Ovary (tissue), 7 donors: ENCODE measurements at regions not wholly inside any gene's neighbourhood (a gene's known extent, or its start where the extent isn't known, plus 50 kb on each side); places are given as distances from the start of the nearest gene placed in this dataset.

ENCODE experiments used
- DNase-seq, 5 donors: peaks; one replicate each; pipeline ENCODE4 v3.0.0-alpha.2; 2019 to 2020
- H3K27ac ChIP-seq, 2 donors: fragments of 200-600 bp; one replicate each; pipeline versions ENCODE4 v1.5.1 to v1.8.0; 2019 to 2022
- H3K27me3 ChIP-seq: fragments of 200-600 bp; one replicate; pipeline ENCODE4 v1.8.0; 2022
- H3K36me3 ChIP-seq: fragments of 200-600 bp; sonication (generic); one replicate; pipeline ENCODE4 v1.5.1; 2019
- H3K4me1 ChIP-seq: one replicate; pipeline ENCODE4 v1.8.1; 2013; ENCODE audit warnings: mild to moderate bottlenecking, moderate library complexity; ENCODE audit not compliant: insufficient read depth
- H3K4me3 ChIP-seq: fragments of 200-600 bp; sonication (generic); one replicate; pipeline ENCODE4 v1.5.1; 2017
- H3K9me3 ChIP-seq, 2 donors: fragments of 200-600 bp in 1 of 2; sonication (generic) in 1 of 2; one replicate each; pipeline versions ENCODE4 v1.5.1 to v1.8.1; 2013 to 2019; ENCODE audit warnings: mild to moderate bottlenecking in 1 of 2, moderate library complexity in 1 of 2
- EP300 ChIP-seq: sonication (generic); formaldehyde crosslinking; IDR thresholded peaks from one replicate; pipeline ENCODE4 v1.6.1; 2017; ENCODE audit warnings: antibody characterized with exemption
- POLR2A ChIP-seq: fragments of 450-650 bp; IDR thresholded peaks from one replicate; pipeline ENCODE4 v1.6.1; 2017; ENCODE audit warnings: antibody characterized with exemption, mild to moderate bottlenecking, moderate library complexity
- WGBS, 3 donors: extraction: QIAGEN DNeasy Blood & Tissue Kit in 1 of 3; methylation state at CpG; one replicate each; pipeline versions ENCODE4 v1.1.5 to v1.1.7; 2013 to 2017; 5-methylcytosine and 5-hydroxymethylcytosine counted together
- intact Hi-C, 4 donors: fragments of 100-400 bp; cut with DNase I; formaldehyde crosslinking; loops; one replicate each; pipeline versions ENCODE4 v1.11.0 to v1.15.1; 2022 to 2023
- TF ChIP-seq, protein P1 (sequence below), 3 donors: fragments of 450-650 bp in 2 of 3; fragments of 200-600 bp in 1 of 3; IDR thresholded peaks; one replicate each; pipeline versions ENCODE4 v1.5.1 to v1.8.0; 2016 to 2022; ENCODE audit warnings: antibody characterized with exemption in 3 of 3, mild to moderate bottlenecking in 1 of 3
- donor health status: DM: no; HTN: no; CAD: no; lungs with moderate emphysema.
- donor health status: DM: no; HTN: no; CAD: no.
- donor health status: Bipolar disorder and iron deficiency.
- donor health status: DM: no; HTN: no; CAD: no.
- donor health status: DM: yes; HTN: yes; CAD: no.

DNA sequence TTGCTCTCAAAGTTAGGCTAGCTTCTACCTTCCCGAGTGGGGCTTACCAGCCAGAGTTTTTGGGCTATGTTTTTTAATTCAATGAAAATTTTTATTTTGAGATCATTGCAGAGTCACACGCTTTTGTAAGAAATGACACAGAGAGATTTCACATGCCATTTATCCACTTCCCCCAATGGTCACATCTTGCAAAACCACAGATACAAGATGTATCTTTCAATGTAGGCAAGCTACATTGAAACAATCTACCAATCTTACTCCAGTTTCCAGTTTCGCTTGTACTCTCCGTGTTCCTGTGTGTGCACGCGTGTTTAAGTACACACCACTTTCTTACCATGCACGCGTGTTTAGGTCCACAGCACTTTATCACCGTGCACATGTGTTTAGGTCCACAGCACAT lies 89.4 kb upstream of the LEP start:
- H3K4me3 ChIP-seq: no peak overlapping the region
- H3K9me3 ChIP-seq: no peaks in the 10 kb centered on the region
- H3K36me3 ChIP-seq: no peaks in the 10 kb centered on the region
- TF ChIP-seq EP300 (no peak), POLR2A (no peak)
- TF ChIP-seq, protein P1, sequence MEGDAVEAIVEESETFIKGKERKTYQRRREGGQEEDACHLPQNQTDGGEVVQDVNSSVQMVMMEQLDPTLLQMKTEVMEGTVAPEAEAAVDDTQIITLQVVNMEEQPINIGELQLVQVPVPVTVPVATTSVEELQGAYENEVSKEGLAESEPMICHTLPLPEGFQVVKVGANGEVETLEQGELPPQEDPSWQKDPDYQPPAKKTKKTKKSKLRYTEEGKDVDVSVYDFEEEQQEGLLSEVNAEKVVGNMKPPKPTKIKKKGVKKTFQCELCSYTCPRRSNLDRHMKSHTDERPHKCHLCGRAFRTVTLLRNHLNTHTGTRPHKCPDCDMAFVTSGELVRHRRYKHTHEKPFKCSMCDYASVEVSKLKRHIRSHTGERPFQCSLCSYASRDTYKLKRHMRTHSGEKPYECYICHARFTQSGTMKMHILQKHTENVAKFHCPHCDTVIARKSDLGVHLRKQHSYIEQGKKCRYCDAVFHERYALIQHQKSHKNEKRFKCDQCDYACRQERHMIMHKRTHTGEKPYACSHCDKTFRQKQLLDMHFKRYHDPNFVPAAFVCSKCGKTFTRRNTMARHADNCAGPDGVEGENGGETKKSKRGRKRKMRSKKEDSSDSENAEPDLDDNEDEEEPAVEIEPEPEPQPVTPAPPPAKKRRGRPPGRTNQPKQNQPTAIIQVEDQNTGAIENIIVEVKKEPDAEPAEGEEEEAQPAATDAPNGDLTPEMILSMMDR (IDR thresholded peaks at IDR 0.05): no peak
- intact Hi-C loops: no loop called here
- DNase-seq: no peak
- no peaks in the 10 kb centered on the region for H3K4me1 ChIP-seq
- H3K27ac ChIP-seq: no peak overlapping the region
- WGBS, 3 donors: 89 to 96% (median 94%) methylated on average over 9 of the region's 9 CpGs
- no peaks in the 10 kb centered on the region for H3K27me3 ChIP-seq

DNA sequence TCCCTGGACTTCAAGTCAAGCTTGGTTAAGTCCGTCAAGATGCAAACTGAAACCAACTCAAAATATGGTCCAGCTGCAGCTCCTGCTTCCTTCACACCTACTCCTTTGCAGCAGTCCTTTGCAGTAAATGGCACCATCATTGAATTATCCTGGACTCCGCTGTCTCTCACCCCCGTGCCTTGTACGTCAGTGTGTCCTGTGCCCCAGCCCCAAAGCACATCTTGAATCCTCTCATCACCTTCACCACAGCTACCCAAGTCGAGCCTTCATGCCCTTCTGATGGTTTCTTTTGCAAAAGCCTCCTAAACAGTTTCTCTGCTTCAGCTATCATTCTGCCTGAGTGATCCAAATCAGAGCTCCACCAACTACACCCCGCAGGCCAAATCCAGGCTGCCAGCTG lies 88.4 kb upstream of the LEP start:
- DNase-seq: no peak
- Histone ChIP-seq H3K9me3 (no peaks in the 10 kb centered on the region), H3K27me3 (no peaks in the 10 kb centered on the region), H3K4me3 (no peak overlapping the region), H3K27ac (no peak overlapping the region), H3K4me1 (no peaks in the 10 kb centered on the region), H3K36me3 (no peaks in the 10 kb centered on the region)
- WGBS, 3 donors: 79 to 83% (median 81%) methylated on average over 6 of the region's 6 CpGs
- intact Hi-C loops: no loop called here
- TF ChIP-seq EP300: no peak

DNA sequence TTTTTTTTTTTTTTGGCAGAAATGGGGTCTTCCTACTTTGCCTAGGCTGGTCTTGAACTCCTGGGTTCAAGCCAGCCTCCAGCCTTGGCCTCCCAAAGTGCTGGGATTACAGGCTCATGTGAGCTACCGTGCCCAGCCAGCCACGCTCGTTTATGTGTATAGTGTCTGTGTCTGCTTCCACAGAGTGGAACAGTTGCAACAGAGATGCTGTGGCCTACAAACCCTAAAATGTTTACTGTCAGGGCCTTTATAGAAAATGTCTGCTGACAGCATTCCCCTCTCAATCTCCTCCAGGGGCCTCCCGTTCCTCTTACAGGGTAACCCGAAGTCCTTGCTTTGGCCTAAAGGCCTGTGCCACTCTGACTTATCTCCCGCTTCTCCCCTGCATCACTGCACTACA lies 87.6 kb upstream of the LEP start:
- 87 to 92% (median 91%) methylated on average over 6 of the region's 6 CpGs for WGBS, 3 donors
- Histone ChIP-seq H3K36me3 (no peaks in the 10 kb centered on the region), H3K4me1 (no peaks in the 10 kb centered on the region), H3K4me3 (no peak overlapping the region), H3K27ac (no peak overlapping the region), H3K9me3 (no peaks in the 10 kb centered on the region), H3K27me3 (no peaks in the 10 kb centered on the region)
- no peak for DNase-seq
- intact Hi-C loops: no loop called here
- TF ChIP-seq POLR2A (no peak), EP300 (no peak)
- TF ChIP-seq, protein P1 (IDR thresholded peaks at IDR 0.05): no peak

DNA sequence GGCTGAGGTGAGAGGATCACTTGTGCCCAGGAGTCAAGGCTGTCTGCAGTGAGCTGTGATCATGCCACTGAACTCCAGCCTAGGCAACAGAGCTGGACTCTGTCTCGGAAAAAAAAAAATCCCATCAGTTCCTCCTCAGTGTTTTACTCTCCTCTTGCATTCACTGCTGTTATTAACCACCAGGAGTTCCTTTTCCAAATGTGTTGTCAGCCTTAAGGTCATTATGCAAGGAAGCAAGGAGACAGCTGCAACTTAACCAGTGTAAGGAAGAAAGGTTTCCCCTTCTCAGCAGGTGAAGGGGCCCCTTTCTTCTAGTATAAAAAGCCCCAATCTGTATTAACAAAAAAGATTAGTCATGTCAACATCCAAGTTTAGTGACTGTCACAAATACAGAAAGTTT lies 86.6 kb upstream of the LEP start:
- Histone ChIP-seq H3K9me3 (no peaks in the 10 kb centered on the region), H3K27me3 (no peaks in the 10 kb centered on the region), H3K4me3 (no peak overlapping the region), H3K36me3 (no peaks in the 10 kb centered on the region), H3K27ac (no peak overlapping the region), H3K4me1 (no peaks in the 10 kb centered on the region)
- WGBS, 3 donors: 50 to 71% (median 52%) methylated on average over 1 of the region's 1 CpG
- TF ChIP-seq EP300 (no peak), POLR2A (no peak)
- TF ChIP-seq, protein P1 (IDR thresholded peaks at IDR 0.05): no peak
- intact Hi-C loops: no loop called here
- DNase-seq: no peak

DNA sequence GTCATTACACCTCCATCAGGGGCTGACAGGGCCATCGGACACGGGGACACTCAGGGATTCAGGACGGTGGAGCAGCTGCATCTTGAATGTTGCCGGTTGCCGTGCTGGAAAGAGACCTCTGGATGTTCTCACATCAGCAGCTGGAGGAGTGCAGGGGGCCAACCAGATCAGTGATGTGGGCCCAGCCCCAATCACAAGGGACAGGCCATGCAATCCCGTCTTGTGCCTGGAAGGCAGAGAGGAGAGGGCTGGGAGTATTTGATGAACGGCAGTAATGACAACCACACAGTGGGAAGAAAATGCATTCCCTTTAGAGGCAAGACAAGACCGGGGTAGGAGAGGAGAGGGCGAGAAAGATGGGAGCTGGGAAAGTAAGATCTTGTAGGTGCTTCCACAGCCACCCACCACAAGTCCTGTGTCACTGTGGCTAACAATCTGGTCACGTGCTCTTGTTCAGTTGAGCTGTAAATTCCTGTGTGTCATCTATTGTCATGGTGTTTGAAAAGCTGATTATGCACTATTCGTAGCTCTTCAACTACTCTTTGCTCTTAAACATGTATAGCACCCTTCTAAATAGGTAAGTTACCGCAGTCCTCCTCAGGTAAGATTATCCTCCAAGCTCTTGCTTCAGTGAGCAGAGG lies 85.9 kb upstream of the LEP start:
- Histone ChIP-seq H3K4me1 (no peaks in the 10 kb centered on the region), H3K9me3 (no peaks in the 10 kb centered on the region), H3K36me3 (no peaks in the 10 kb centered on the region), H3K27me3 (no peaks in the 10 kb centered on the region), H3K27ac (no peak overlapping the region), H3K4me3 (no peak overlapping the region)
- WGBS, 3 donors: 61 to 72% (median 64%) methylated on average over 12 of the region's 12 CpGs
- no peak for DNase-seq
- intact Hi-C loops: no loop called here
- TF ChIP-seq EP300 (no peak), POLR2A (no peak)
- TF ChIP-seq, protein P1 (IDR thresholded peaks at IDR 0.05): no peak
